HL-60 (cell line): ENCODE measurements at regions not wholly inside any gene's neighbourhood (a gene's known extent, or its start where the extent isn't known, plus 50 kb on each side); places are given as distances from the start of the nearest gene placed in this dataset.
"Not testable (repeated sequence)": the region's sequence is repeated elsewhere in the genome, so short reads cannot be mapped to it uniquely, and the experiment has no call there.

Experiments
- DNase-seq, 2 experiments: peaks; one replicate each; pipeline ENCODE4 v3.0.0-alpha.2; 2010 to 2020; ENCODE audit warnings: low read depth in 1 of 2, low spot score in 1 of 2
- H3K27ac ChIP-seq: fragments of 250-450 bp; sonication (Bioruptor Pico); replicated peaks from 2 replicates; pipeline ENCODE4 v1.5.1; 2020; ENCODE audit warnings: mild to moderate bottlenecking, moderate library complexity
- H3K27me3 ChIP-seq: fragments of 250-450 bp; sonication (Bioruptor Pico); 2 replicates; pipeline ENCODE4 v1.5.1; 2021; ENCODE audit warnings: mild to moderate bottlenecking, moderate library complexity; ENCODE audit not compliant: insufficient read depth, poor library complexity, severe bottlenecking
- H3K4me3 ChIP-seq: replicated peaks from 2 replicates; pipeline ENCODE4 v1.5.1; 2011; ENCODE audit warnings: mild to moderate bottlenecking, control low read depth, low read length; ENCODE audit not compliant: insufficient read depth
- CTCF ChIP-seq: IDR thresholded peaks from one replicate; pipeline ENCODE4 v1.5.1; 2011; ENCODE audit warnings: low read length, control low read depth, inconsistent platforms; ENCODE audit not compliant: insufficient read depth
- GABPA ChIP-seq: IDR thresholded peaks from 2 replicates; pipeline ENCODE4 v1.6.1; 2012; ENCODE audit warnings: low read depth
- POLR2AphosphoS5 ChIP-seq: IDR thresholded peaks from 2 replicates; pipeline ENCODE4 v1.6.1; 2012; ENCODE audit warnings: low read depth
- SPI1 ChIP-seq: IDR thresholded peaks from 2 replicates; pipeline ENCODE4 v1.6.1; 2012; ENCODE audit warnings: low read depth, mild to moderate bottlenecking, borderline replicate concordance
- TF ChIP-seq, protein P1 (sequence below): IDR thresholded peaks from 2 replicates; pipeline ENCODE4 v1.6.1; 2012; ENCODE audit warnings: low read depth; ENCODE audit not compliant: insufficient replicate concordance

GRCh38 chr1:103448560-103448959, 76.9 kb upstream of the RNPC3 start:
- Histone ChIP-seq H3K27ac (no peak overlapping the region), H3K27me3 (no peaks in the 10 kb centered on the region), H3K4me3 (no peak overlapping the region)
- TF ChIP-seq, protein P1, sequence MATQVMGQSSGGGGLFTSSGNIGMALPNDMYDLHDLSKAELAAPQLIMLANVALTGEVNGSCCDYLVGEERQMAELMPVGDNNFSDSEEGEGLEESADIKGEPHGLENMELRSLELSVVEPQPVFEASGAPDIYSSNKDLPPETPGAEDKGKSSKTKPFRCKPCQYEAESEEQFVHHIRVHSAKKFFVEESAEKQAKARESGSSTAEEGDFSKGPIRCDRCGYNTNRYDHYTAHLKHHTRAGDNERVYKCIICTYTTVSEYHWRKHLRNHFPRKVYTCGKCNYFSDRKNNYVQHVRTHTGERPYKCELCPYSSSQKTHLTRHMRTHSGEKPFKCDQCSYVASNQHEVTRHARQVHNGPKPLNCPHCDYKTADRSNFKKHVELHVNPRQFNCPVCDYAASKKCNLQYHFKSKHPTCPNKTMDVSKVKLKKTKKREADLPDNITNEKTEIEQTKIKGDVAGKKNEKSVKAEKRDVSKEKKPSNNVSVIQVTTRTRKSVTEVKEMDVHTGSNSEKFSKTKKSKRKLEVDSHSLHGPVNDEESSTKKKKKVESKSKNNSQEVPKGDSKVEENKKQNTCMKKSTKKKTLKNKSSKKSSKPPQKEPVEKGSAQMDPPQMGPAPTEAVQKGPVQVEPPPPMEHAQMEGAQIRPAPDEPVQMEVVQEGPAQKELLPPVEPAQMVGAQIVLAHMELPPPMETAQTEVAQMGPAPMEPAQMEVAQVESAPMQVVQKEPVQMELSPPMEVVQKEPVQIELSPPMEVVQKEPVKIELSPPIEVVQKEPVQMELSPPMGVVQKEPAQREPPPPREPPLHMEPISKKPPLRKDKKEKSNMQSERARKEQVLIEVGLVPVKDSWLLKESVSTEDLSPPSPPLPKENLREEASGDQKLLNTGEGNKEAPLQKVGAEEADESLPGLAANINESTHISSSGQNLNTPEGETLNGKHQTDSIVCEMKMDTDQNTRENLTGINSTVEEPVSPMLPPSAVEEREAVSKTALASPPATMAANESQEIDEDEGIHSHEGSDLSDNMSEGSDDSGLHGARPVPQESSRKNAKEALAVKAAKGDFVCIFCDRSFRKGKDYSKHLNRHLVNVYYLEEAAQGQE: no peak
- no peak for TF ChIP-seq SPI1
- no peak for DNase-seq

DNA sequence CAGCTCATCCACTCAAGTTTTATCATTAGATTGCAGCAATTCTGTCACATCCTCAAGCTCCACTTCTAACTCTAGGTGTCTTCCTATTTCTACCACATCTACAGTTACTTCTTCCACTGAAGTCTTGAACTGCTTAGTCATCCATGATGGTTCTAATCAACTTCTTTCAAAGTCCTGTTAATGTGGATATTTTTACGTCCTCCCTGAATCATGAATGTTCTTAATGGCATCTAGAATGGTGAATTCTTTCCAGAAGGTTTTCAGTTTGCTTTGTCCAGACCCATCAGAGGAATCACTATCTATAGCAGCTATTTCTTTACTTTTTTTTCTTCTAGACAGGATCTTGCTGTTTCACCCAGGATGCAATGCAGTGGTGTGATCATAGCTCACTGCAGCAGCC, 78.0 kb upstream of the RNPC3 start:
- Histone ChIP-seq H3K4me3 (no peak overlapping the region), H3K27ac (no peak overlapping the region), H3K27me3 (no peaks in the 10 kb centered on the region)
- TF ChIP-seq, protein P1: no peak
- TF ChIP-seq SPI1 (no peak), CTCF (no peak), GABPA (no peak), POLR2AphosphoS5 (no peak)
- no peak for DNase-seq

DNA sequence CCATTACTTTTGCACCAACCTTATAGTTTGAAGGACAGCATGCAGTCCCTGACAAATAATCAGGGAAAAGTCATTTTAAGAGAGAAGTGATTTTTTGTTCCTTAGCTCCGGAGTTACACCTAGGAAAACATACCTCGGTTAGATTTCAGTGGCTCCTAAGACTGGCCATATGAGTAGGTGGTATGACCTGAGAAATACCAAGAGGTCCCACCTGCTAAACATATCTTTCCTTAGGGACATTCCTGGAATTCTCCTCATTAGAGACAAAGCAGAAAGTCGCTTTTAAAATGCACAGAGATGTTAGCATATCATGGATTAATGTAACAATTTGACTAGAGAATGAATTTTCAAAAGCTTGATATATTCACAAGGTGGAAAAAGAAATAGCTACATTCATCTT, 84.2 kb upstream of the RNPC3 start:
- TF ChIP-seq, protein P1: no peak
- no peak for TF ChIP-seq SPI1
- no peak for TF ChIP-seq GABPA
- no peak for TF ChIP-seq CTCF
- TF ChIP-seq POLR2AphosphoS5: no peak
- H3K27ac ChIP-seq: no peak overlapping the region
- H3K4me3 ChIP-seq: no peak overlapping the region
- DNase-seq: no peak
- no peaks in the 10 kb centered on the region for H3K27me3 ChIP-seq

DNA sequence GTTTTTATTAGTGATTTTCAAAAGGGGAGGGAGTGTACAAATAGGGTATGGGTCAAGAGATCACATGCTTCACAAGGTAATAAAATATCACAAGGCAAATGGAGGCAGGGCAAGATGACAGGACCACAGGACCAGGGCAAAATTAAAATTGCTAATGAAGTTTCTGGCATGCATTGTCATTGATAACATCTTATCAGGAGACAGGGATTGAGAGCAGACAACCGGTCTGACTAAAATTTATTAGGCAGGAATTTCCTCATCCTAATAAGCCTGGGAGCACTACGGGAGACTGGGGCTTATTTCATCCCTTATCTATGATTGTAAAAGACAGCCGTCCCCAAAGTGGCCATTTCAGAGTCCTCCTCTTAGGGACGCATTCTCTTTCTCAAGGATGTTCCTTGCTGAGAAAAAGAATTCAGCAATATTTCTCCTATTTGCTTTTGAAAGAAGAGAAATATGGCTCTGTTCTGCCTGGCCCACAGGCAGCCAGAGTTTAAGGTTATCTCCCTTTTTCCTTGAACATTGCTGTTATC, 88.9 kb upstream of the RNPC3 start:
- not testable (repeated sequence) for DNase-seq, H3K27me3 ChIP-seq, H3K4me3 ChIP-seq, H3K27ac ChIP-seq
